Astrocyte of the spinal cord (primary cell): ENCODE measurements at regions not wholly inside any gene's neighbourhood (a gene's known extent, or its start where the extent isn't known, plus 50 kb on each side); places are given as distances from the start of the nearest gene placed in this dataset.

Experiments
- DNase-seq: peaks from one replicate; pipeline ENCODE4 v3.0.0; 2011; ENCODE audit warnings: low read depth, low spot score
- H3K4me3 ChIP-seq: 2 replicates; pipeline ENCODE4 v1.5.1; 2011; ENCODE audit warnings: low read depth, mild to moderate bottlenecking, low read length, moderate library complexity
- CTCF ChIP-seq: IDR thresholded peaks from 2 replicates; pipeline ENCODE4 v1.5.1; 2012; ENCODE audit warnings: low read depth, mild to moderate bottlenecking, low read length, inconsistent platforms
- in situ Hi-C: cut with HindIII; loops from 2 replicates; pipeline ENCODE4 v1.10.0; 2017; ENCODE audit warnings: low sequenced_read_pairs

- no peak for TF ChIP-seq CTCF
- in situ Hi-C loops = no loop called here
- no peak overlapping the region for H3K4me3 ChIP-seq
- DNase-seq = no peak
These were observed 122.1 kb upstream of the NFE2L3 start for GRCh38 chr7:26029911-26030310.

- DNase-seq = no peak
- no peak overlapping the region for H3K4me3 ChIP-seq
- no peak for TF ChIP-seq CTCF
- in situ Hi-C loops = no loop called here
These were observed 117.6 kb upstream of the NFE2L3 start for GRCh38 chr7:26034391-26034790.

- H3K4me3 ChIP-seq = no peak overlapping the region
- in situ Hi-C loops = no loop called here
- no peak for TF ChIP-seq CTCF
- DNase-seq = no peak
These were observed 116.4 kb upstream of the NFE2L3 start for GRCh38 chr7:26035552-26035951.

GRCh38 chr7:26036092-26036491, 115.9 kb upstream of the NFE2L3 start:
- DNase-seq = no peak
- in situ Hi-C loops = no loop called here
- H3K4me3 ChIP-seq = no peak overlapping the region
- TF ChIP-seq CTCF = no peak

GRCh38 chr7:26038201-26038990, 113.6 kb upstream of the NFE2L3 start:
- no peak for DNase-seq
- in situ Hi-C loops = no loop called here
- no peak overlapping the region for H3K4me3 ChIP-seq
- no peak for TF ChIP-seq CTCF

- DNase-seq = no peak
- in situ Hi-C loops = no loop called here
- TF ChIP-seq CTCF = no peak
- H3K4me3 ChIP-seq = no peak overlapping the region
These were observed 111.9 kb upstream of the NFE2L3 start for GRCh38 chr7:26040085-26040484.
